LNCaP clone FGC (cell line): ENCODE measurements at regions not wholly inside any gene's neighbourhood (a gene's known extent, or its start where the extent isn't known, plus 50 kb on each side); places are given as distances from the start of the nearest gene placed in this dataset.

Experiments used
- DNase-seq: peaks from one replicate; pipeline ENCODE4 v3.0.0-alpha.2; 2011; ENCODE audit warnings: low read depth
- H3K4me3 ChIP-seq: 2 replicates; pipeline ENCODE4 v1.5.1; 2011; ENCODE audit warnings: mild to moderate bottlenecking, low read depth, low read length, control low read depth
- CTCF ChIP-seq: IDR thresholded peaks from 2 replicates; pipeline ENCODE4 v1.5.1; 2012; ENCODE audit warnings: mild to moderate bottlenecking; ENCODE audit not compliant: control insufficient read depth, insufficient read depth; ENCODE audit errors: extremely low read depth

GRCh38 chr6:82589509-82590206 is 226.0 kb downstream of the TPBG start:
- no peak for DNase-seq
- no peak for TF ChIP-seq CTCF
- H3K4me3 ChIP-seq = no peak overlapping the region

GRCh38 chr6:82597201-82597600 is 233.6 kb downstream of the TPBG start:
- no peak for DNase-seq
- no peak for TF ChIP-seq CTCF
- no peak overlapping the region for H3K4me3 ChIP-seq

- no peak overlapping the region for H3K4me3 ChIP-seq
- no peak for DNase-seq
- TF ChIP-seq CTCF = no peak
These were observed 239.2 kb downstream of the TPBG start for GRCh38 chr6:82602776-82603175.

DNA sequence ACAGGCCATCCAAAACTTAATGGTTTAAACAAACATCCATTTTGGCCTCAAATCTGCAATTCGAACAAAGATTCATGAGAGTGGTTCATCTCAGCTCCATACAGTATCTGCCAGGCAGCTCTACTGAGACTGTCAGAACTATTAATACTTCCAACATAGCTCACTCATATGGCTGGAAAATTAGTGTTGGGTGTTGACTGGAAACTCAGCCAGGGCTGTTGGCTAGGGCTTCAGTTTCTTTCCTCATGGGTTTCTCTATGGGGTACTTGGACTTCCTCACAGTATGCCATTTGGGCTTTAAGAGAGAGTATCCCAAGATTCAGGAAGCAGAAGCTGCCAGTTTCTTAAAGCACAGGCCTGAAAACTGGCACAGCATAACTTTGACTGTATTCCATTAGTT is 240.3 kb downstream of the TPBG start:
- DNase-seq = no peak
- TF ChIP-seq CTCF = no peak
- no peak overlapping the region for H3K4me3 ChIP-seq

DNA sequence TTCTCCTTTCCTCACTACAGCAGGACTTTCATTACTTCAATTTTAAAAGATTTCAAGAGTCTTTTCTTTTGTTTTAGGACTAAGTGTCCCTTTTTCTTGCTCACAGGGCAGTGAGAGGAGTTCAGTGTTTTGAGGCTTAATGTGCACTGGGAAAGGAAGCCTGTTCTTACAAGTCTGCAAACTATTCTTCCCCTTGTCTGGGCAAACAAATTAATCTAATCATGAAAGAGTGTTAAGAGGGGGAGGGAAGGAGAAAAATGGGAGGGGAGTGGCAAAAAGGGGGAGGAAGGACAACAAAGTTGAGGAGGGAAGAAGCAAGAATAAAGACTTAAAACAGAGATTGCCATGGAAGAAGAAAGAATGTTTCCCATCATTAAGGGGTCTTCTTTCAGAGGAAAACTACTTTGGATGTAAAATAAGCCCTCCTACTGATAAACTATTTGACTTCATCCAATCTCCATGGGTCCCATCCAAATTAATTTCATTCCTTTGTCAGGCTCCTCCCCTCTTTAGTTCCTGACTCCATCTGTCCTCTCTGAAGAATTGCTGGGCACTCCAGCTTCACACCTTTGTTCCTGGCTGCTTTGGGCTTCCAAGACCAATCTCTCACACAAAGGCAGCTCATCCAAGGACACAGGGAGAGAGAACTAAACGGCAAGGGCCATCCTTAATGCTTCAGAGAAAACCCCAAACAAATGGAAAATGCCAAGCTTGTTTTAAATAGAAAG is 244.5 kb downstream of the TPBG start:
- TF ChIP-seq CTCF = no peak
- DNase-seq = no peak
- no peak overlapping the region for H3K4me3 ChIP-seq

GRCh38 chr6:82608781-82609180 is 245.2 kb downstream of the TPBG start:
- H3K4me3 ChIP-seq = no peak overlapping the region
- no peak for DNase-seq
- TF ChIP-seq CTCF = no peak

GRCh38 chr6:82611751-82612150 is 248.1 kb downstream of the TPBG start:
- no peak overlapping the region for H3K4me3 ChIP-seq
- DNase-seq = no peak
- no peak for TF ChIP-seq CTCF
